HepG2 (cell line): ENCODE measurements at regions not wholly inside any gene's neighbourhood (a gene's known extent, or its start where the extent isn't known, plus 50 kb on each side); places are given as distances from the start of the nearest gene placed in this dataset.

Experiments used
- CENPT ChIP-seq: sonication (generic); formaldehyde crosslinking; IDR thresholded peaks from 2 replicates; pipeline ENCODE4 v1.8.0; 2022; ENCODE audit warnings: low read depth, mild to moderate bottlenecking, moderate library complexity, missing genetic modification reagents
- JUND ChIP-seq: sonication (generic); formaldehyde crosslinking; IDR thresholded peaks from 2 replicates; pipeline ENCODE4 v1.8.0; 2022; ENCODE audit warnings: mild to moderate bottlenecking, missing genetic modification reagents
- MAFK ChIP-seq, 2 experiments: IDR thresholded peaks in 1 of 2; conservative IDR thresholded peaks in 1 of 2; 2 replicates each; pipeline ENCODE4 v1.6.1; 2011; ENCODE audit warnings: improper control_type of control experiment in 2 of 2, low read length in 2 of 2
- NR2C2 ChIP-seq: sonication (generic); formaldehyde crosslinking; IDR thresholded peaks from 2 replicates; pipeline ENCODE4 v1.4.0; 2020; ENCODE audit warnings: missing genetic modification reagents, mild to moderate bottlenecking, moderate library complexity, borderline replicate concordance
- SRF ChIP-seq: IDR thresholded peaks from 2 replicates; pipeline ENCODE4 v1.6.1; 2011; ENCODE audit warnings: mild to moderate bottlenecking, low read depth, low read length, moderate library complexity
- ZNF24 ChIP-seq: fragments of 450-650 bp; IDR thresholded peaks from 2 replicates; pipeline ENCODE4 v1.6.1; 2017; ENCODE audit warnings: antibody characterized with exemption, mild to moderate bottlenecking
- ZNF343 ChIP-seq: sonication (generic); formaldehyde crosslinking; IDR thresholded peaks from 2 replicates; pipeline ENCODE4 v1.4.0; 2020; ENCODE audit warnings: mild to moderate bottlenecking, missing genetic modification reagents
- ZNF550 ChIP-seq: sonication (generic); formaldehyde crosslinking; IDR thresholded peaks from 2 replicates; pipeline ENCODE4 v1.4.0; 2020; ENCODE audit warnings: mild to moderate bottlenecking, missing genetic modification reagents, borderline replicate concordance
- TF ChIP-seq, protein P1 (sequence below): sonication (generic); formaldehyde crosslinking; IDR thresholded peaks from 2 replicates; pipeline ENCODE4 v1.4.0; 2020; ENCODE audit warnings: missing genetic modification reagents
- TF ChIP-seq, protein P2 (sequence below): sonication (generic); formaldehyde crosslinking; IDR thresholded peaks from 2 replicates; pipeline ENCODE4 v1.5.0; 2020; ENCODE audit warnings: mild to moderate bottlenecking, missing genetic modification reagents, moderate library complexity
- TF ChIP-seq, protein P3 (sequence below): sonication (generic); formaldehyde crosslinking; IDR thresholded peaks from 2 replicates; pipeline ENCODE4 v1.4.0; 2020; ENCODE audit warnings: mild to moderate bottlenecking, missing genetic modification reagents

DNA sequence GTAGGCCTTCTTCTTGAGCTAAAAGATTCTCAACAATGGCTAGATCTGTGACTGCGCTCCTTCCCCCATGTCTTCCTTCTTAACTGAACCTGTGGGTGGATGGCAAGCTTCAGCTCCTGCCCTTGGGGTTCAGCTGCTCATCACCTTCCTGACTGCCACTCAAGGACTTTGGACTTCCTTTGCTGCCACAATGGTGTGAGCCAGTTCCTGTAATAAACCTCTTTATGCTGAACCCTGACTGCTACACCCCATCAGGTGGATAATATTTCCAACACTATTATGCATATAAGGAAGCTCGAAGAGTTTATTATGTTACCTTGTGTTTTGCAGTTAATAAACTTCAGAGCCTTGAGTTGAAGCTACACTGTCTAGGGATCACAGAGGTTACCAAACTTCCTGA is 208.9 kb upstream of the SLC10A2 start:
- TF ChIP-seq, protein P1, sequence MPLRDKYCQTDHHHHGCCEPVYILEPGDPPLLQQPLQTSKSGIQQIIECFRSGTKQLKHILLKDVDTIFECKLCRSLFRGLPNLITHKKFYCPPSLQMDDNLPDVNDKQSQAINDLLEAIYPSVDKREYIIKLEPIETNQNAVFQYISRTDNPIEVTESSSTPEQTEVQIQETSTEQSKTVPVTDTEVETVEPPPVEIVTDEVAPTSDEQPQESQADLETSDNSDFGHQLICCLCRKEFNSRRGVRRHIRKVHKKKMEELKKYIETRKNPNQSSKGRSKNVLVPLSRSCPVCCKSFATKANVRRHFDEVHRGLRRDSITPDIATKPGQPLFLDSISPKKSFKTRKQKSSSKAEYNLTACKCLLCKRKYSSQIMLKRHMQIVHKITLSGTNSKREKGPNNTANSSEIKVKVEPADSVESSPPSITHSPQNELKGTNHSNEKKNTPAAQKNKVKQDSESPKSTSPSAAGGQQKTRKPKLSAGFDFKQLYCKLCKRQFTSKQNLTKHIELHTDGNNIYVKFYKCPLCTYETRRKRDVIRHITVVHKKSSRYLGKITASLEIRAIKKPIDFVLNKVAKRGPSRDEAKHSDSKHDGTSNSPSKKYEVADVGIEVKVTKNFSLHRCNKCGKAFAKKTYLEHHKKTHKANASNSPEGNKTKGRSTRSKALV (CRISPR knock-in tag), result no peak
- TF ChIP-seq, protein P2, sequence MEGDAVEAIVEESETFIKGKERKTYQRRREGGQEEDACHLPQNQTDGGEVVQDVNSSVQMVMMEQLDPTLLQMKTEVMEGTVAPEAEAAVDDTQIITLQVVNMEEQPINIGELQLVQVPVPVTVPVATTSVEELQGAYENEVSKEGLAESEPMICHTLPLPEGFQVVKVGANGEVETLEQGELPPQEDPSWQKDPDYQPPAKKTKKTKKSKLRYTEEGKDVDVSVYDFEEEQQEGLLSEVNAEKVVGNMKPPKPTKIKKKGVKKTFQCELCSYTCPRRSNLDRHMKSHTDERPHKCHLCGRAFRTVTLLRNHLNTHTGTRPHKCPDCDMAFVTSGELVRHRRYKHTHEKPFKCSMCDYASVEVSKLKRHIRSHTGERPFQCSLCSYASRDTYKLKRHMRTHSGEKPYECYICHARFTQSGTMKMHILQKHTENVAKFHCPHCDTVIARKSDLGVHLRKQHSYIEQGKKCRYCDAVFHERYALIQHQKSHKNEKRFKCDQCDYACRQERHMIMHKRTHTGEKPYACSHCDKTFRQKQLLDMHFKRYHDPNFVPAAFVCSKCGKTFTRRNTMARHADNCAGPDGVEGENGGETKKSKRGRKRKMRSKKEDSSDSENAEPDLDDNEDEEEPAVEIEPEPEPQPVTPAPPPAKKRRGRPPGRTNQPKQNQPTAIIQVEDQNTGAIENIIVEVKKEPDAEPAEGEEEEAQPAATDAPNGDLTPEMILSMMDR, result no peak
- no peak for TF ChIP-seq JUND (CRISPR knock-in tag)
- TF ChIP-seq, protein P3, sequence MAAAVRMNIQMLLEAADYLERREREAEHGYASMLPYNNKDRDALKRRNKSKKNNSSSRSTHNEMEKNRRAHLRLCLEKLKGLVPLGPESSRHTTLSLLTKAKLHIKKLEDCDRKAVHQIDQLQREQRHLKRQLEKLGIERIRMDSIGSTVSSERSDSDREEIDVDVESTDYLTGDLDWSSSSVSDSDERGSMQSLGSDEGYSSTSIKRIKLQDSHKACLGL (CRISPR knock-in tag), result no peak
- no peak for TF ChIP-seq SRF
- no peak for TF ChIP-seq CENPT (CRISPR knock-in tag)
- TF ChIP-seq NR2C2 (CRISPR knock-in tag), result no peak
- no peak for TF ChIP-seq ZNF343 (CRISPR knock-in tag)
- TF ChIP-seq ZNF550 (CRISPR knock-in tag), result no peak
- no peak for TF ChIP-seq MAFK (conservative IDR thresholded peaks at IDR 0.05 in 1 of 2, IDR thresholded peaks at IDR 0.05 in 1 of 2; ENCODE audit: low read length in 2 of 2)
- TF ChIP-seq ZNF24, result no peak
